Progenitor cell of endocrine pancreas (in vitro differentiated cells): ENCODE measurements at regions not wholly inside any gene's neighbourhood (a gene's known extent, or its start where the extent isn't known, plus 50 kb on each side); places are given as distances from the start of the nearest gene placed in this dataset.

Experiments used
- DNase-seq: peaks from one replicate; pipeline ENCODE4 v3.0.0; 2021; ENCODE audit warnings: low spot score; ENCODE audit not compliant: unreplicated experiment
- H3K27ac Mint-ChIP-seq: 2 replicates; pipeline ENCODE4 v1.8.0; 2021; ENCODE audit warnings: mild to moderate bottlenecking, moderate library complexity, mixed read lengths
- H3K27me3 Mint-ChIP-seq: 2 replicates; pipeline ENCODE4 v1.8.0; 2021; ENCODE audit warnings: mixed read lengths
- H3K36me3 Mint-ChIP-seq: 2 replicates; pipeline ENCODE4 v1.8.0; 2022; ENCODE audit warnings: mixed read lengths; ENCODE audit not compliant: insufficient read depth
- H3K4me1 Mint-ChIP-seq: 2 replicates; pipeline ENCODE4 v1.8.0; 2021; ENCODE audit warnings: low read depth, mixed read lengths
- H3K4me3 Mint-ChIP-seq: 2 replicates; pipeline ENCODE4 v1.8.0; 2021; ENCODE audit warnings: low read depth, mild to moderate bottlenecking, moderate library complexity, mixed read lengths
- H3K9me3 Mint-ChIP-seq: 2 replicates; pipeline ENCODE4 v1.8.0; 2021; ENCODE audit warnings: low read depth, mixed read lengths
- TF ChIP-seq, protein P1 (sequence below): fragments of 200-600 bp; sonication (generic); IDR thresholded peaks from one replicate; pipeline ENCODE4 v1.5.0; 2021; ENCODE audit warnings: antibody characterized with exemption, mild to moderate bottlenecking; ENCODE audit not compliant: unreplicated experiment

DNA sequence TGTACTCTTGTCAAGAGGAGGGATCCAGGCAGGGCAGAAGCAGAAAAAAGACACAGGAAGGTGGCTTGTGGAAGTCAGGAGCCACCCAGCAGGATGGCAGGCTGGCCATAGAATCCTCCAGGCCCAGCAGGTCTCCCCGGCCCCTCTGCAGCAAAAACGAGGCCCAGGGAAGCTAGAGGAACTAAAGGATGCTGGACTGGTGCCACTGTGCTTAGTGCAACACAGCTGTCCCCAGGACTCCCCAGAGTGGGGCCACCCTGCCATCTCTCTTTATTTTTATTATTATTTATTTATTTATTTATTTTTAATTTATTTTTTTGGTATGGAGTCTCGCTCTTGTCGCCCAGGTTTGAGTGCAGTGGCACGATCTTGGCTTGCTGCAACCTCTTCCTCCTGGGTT lies 54.1 kb downstream of the PITPNM2 start:
- TF ChIP-seq, protein P1, sequence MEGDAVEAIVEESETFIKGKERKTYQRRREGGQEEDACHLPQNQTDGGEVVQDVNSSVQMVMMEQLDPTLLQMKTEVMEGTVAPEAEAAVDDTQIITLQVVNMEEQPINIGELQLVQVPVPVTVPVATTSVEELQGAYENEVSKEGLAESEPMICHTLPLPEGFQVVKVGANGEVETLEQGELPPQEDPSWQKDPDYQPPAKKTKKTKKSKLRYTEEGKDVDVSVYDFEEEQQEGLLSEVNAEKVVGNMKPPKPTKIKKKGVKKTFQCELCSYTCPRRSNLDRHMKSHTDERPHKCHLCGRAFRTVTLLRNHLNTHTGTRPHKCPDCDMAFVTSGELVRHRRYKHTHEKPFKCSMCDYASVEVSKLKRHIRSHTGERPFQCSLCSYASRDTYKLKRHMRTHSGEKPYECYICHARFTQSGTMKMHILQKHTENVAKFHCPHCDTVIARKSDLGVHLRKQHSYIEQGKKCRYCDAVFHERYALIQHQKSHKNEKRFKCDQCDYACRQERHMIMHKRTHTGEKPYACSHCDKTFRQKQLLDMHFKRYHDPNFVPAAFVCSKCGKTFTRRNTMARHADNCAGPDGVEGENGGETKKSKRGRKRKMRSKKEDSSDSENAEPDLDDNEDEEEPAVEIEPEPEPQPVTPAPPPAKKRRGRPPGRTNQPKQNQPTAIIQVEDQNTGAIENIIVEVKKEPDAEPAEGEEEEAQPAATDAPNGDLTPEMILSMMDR: no peak
- Mint-ChIP-seq H3K4me3 (no peak overlapping the region), H3K27me3 (peaks cover 21% of the 10 kb centered on the region), H3K9me3 (no peaks in the 10 kb centered on the region), H3K36me3 (no peaks in the 10 kb centered on the region), H3K4me1 (peaks cover 3% of the 10 kb centered on the region), H3K27ac (no peak overlapping the region)
- no peak for DNase-seq

DNA sequence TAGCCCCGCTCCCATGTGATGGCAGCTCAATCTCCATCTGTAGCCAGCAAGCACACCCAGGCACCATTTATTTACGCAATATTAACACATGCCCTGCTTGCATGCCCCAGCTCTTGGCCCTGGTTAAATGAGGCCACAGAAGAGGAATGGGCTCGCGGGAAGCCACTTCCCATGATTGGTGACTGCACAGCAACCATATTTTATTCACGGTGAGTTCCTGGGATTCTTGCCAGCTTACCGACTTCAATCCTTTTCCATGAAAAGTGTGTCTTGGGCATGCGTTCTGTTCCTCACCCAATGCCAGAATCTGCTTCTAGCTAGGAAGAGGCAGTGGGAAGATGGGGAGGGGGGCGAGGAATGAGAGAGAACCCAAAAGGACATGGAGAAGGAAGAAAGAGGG lies 54.7 kb downstream of the PITPNM2 start:
- no peak overlapping the region for H3K4me3 Mint-ChIP-seq

DNA sequence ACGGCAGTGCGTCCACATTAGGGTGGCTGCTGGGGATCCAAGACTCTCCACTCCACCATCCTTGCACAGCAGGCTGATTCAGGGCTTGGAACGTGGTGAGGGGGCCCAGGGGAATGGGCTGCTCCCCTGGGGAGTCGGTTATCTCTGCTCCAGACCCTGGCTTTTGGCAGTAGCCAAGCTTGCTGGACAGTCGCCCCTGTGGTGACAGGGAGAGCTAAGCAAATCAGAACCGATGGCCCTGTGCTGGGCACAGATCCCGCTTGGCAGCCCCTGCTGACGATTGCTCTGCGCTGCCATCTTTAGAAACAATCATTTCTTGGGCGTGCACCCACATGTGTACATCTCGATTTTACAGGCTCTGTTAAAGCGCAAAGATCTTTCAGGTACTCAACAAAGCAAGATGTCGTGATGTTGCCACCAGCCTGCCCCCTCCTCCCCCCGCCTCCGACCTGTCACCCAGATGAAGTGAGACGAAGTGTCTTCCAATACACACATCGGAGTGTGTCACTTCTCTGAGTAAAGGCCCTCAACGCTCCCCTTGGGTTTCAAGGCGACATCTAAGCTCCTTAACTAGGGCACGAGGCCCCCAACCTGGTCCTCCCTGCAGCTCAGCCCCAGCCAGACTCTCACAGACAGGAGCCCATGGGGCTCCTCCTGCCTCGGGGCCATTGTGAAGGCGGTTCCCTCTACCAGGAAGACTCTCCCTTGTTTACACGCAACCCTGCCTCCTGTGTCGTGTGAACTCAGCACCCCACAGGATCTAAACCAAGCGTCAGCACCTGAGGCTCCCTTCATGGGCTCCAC lies 55.6 kb downstream of the PITPNM2 start:
- peaks cover 3% of the 10 kb centered on the region for H3K4me1 Mint-ChIP-seq
- no peaks in the 10 kb centered on the region for H3K36me3 Mint-ChIP-seq
- DNase-seq: no peak
- H3K9me3 Mint-ChIP-seq: no peaks in the 10 kb centered on the region
- H3K4me3 Mint-ChIP-seq: no peak overlapping the region
- H3K27me3 Mint-ChIP-seq: peaks cover 14% of the 10 kb centered on the region
- TF ChIP-seq, protein P1: no peak
- no peak overlapping the region for H3K27ac Mint-ChIP-seq

More for the DNA sequence above, 54.7 kb downstream of the PITPNM2 start:
- H3K27me3 Mint-ChIP-seq: peaks cover 19% of the 10 kb centered on the region
- H3K27ac Mint-ChIP-seq: no peak overlapping the region
- DNase-seq: no peak
- peaks cover 3% of the 10 kb centered on the region for H3K4me1 Mint-ChIP-seq
- H3K36me3 Mint-ChIP-seq: no peaks in the 10 kb centered on the region
- TF ChIP-seq, protein P1: no peak
- no peaks in the 10 kb centered on the region for H3K9me3 Mint-ChIP-seq

DNA sequence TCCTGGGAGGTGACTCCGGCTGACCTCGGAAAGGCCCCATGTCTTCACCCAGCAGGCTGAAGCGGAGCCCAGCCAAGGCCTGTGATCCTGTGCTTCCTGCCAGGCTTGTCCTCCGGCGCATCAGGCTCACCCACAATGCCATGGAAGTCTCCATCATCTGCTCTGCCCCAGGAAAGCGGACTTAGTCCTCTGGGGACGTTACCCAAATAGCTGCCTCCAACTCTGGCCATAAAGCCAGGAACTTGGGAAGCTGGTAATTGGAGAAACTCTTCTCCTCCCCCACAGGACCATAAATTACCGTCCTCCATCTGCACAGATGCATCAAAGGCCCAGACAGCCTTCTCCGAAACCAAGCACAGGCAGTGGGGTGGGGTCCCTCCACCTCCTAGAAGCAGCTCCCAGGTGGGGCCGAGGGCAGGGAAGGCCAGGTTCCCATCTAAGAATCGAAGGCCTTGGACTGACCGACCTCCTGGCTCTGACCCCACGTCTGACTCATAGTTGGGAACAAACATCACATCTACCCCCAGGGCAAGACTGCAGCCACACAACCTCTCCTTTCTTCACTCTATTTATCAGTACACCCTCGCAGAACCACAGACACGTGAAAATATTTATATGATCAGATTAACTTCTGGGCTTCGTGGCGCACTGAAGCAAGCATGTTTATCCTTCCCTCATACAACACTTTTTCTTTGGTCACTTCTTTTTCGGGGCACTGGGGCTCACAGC lies 56.4 kb downstream of the PITPNM2 start:
- Mint-ChIP-seq H3K9me3 (no peaks in the 10 kb centered on the region), H3K36me3 (no peaks in the 10 kb centered on the region), H3K4me3 (no peak overlapping the region), H3K27ac (no peak overlapping the region), H3K27me3 (peaks cover 14% of the 10 kb centered on the region), H3K4me1 (peaks cover 5% of the 10 kb centered on the region)
- TF ChIP-seq, protein P1: no peak
- DNase-seq: no peak

DNA sequence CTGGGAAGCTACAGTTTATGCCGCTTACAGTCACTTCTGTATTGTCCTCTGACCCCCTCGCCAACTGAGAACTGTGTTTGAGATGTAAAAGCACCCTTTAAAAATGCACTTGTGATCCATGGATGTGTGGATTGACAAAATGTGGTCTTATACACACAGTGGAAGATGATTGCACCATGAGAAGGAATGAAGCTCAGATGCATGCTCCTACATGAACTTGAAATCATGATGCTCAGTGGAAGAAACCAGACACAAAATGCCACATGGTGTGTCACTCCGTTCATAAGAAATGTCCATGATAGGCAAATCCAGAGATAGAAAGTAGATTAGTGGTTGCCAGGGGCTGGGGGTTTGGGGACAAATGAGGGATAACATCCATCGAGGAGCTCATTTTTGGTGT lies 58.0 kb downstream of the PITPNM2 start:
- TF ChIP-seq, protein P1: no peak
- no peaks in the 10 kb centered on the region for H3K9me3 Mint-ChIP-seq
- no peak overlapping the region for H3K27ac Mint-ChIP-seq
- peaks cover 6% of the 10 kb centered on the region for H3K4me1 Mint-ChIP-seq
- peaks cover 15% of the 10 kb centered on the region for H3K27me3 Mint-ChIP-seq
- no peak overlapping the region for H3K4me3 Mint-ChIP-seq
- H3K36me3 Mint-ChIP-seq: no peaks in the 10 kb centered on the region
- DNase-seq: no peak
